ENCODE measurements at regions not wholly inside any gene's neighbourhood (a gene's known extent, or its start where the extent isn't known, plus 50 kb on each side); places are given as distances from the start of the nearest gene placed in this dataset.
A peak's percentile ranks its signal among the peaks of the same experiment; 100 is the strongest.

- no peak for DNase-seq
- no peak overlapping the region for H3K4me3 ChIP-seq
- intact Hi-C loops (cut with DNase I) = no loop called here
- H3K27ac ChIP-seq = no peak overlapping the region
- no peaks in the 10 kb centered on the region for H3K9me3 ChIP-seq
- no peak for ATAC-seq
- WGBS, 3 donors = 88 to 94% (median 93%) methylated on average over 11 of the region's 11 CpGs
- TF ChIP-seq, protein P1, sequence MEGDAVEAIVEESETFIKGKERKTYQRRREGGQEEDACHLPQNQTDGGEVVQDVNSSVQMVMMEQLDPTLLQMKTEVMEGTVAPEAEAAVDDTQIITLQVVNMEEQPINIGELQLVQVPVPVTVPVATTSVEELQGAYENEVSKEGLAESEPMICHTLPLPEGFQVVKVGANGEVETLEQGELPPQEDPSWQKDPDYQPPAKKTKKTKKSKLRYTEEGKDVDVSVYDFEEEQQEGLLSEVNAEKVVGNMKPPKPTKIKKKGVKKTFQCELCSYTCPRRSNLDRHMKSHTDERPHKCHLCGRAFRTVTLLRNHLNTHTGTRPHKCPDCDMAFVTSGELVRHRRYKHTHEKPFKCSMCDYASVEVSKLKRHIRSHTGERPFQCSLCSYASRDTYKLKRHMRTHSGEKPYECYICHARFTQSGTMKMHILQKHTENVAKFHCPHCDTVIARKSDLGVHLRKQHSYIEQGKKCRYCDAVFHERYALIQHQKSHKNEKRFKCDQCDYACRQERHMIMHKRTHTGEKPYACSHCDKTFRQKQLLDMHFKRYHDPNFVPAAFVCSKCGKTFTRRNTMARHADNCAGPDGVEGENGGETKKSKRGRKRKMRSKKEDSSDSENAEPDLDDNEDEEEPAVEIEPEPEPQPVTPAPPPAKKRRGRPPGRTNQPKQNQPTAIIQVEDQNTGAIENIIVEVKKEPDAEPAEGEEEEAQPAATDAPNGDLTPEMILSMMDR (IDR thresholded peaks at IDR 0.05) = no peak
- H3K27me3 ChIP-seq (ENCODE audit: insufficient read depth in 3 of 3, low read length in 2 of 3) = no peaks in the 10 kb centered on the region
- no peaks in the 10 kb centered on the region for H3K36me3 ChIP-seq (ENCODE audit: insufficient read depth in 1 of 2, low read depth in 1 of 2)
- peaks cover 32% of the 10 kb centered on the region for H3K4me1 ChIP-seq
These were observed 182.5 kb downstream of the ACKR3 start for GRCh38 chr2:236752096-236752495.

GRCh38 chr2:236753606-236754270 is 184.1 kb downstream of the ACKR3 start:
- H3K27ac ChIP-seq = peak overlapping the region; percentile 75
- DNase-seq (no peak), ATAC-seq (peak; percentile 86 to 95 (median 88))
- H3K4me1 ChIP-seq = peaks cover 28% of the 10 kb centered on the region
- no peaks in the 10 kb centered on the region for H3K36me3 ChIP-seq (ENCODE audit: insufficient read depth in 1 of 2, low read depth in 1 of 2)
- H3K27me3 ChIP-seq (ENCODE audit: insufficient read depth in 3 of 3, low read length in 2 of 3) = no peaks in the 10 kb centered on the region
- TF ChIP-seq, protein P1 (IDR thresholded peaks at IDR 0.05) = no peak
- H3K4me3 ChIP-seq = no peak overlapping the region
- H3K9me3 ChIP-seq = no peaks in the 10 kb centered on the region
- WGBS, 3 donors = 34 to 54% (median 39%) methylated on average over 5 of the region's 5 CpGs
- intact Hi-C loops (cut with DNase I) = no loop called here

DNA sequence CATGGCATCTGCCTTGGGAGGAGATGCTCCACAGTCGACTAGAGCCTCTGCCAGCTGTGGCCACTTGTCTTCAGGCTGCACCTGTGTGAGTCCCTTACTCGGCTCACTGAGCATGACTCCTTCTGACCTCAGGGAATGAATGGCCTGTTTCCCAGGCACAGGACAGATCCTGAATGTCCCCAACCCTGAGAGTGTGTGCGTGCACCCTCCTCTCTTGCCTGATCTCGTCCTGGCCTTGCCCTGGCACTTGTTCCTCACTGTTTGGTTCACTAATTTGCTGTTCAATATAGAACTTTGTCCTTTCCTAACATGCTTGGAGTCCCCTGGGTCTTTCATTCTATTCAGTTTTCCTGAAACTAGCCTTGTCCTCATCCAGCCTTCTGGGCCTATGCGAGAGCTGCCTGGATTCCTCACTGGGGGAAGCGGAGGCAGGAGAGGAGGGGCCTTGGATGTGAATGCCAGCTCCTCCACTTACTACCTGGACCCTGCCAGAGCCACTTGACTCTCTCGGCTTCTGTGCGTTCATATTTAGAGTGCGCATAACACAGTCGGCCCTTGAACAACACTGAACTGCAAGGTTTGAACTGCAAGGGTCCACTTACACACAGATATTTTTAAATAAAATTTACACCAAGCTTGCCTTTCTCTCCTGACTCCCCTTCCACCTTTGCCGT is 184.8 kb downstream of the ACKR3 start:
- intact Hi-C loops (cut with DNase I) = no loop called here
- ATAC-seq (peak; percentile 72 to 84 (median 77)), DNase-seq (no peak)
- H3K27ac ChIP-seq = peak overlapping the region; percentile 75
- no peak overlapping the region for H3K4me3 ChIP-seq
- peaks cover 21% of the 10 kb centered on the region for H3K4me1 ChIP-seq
- H3K27me3 ChIP-seq (ENCODE audit: insufficient read depth in 3 of 3, low read length in 2 of 3) = no peaks in the 10 kb centered on the region
- TF ChIP-seq, protein P1 (IDR thresholded peaks at IDR 0.05) = no peak
- WGBS, 3 donors = 59 to 79% (median 61%) methylated on average over 11 of the region's 11 CpGs
- no peaks in the 10 kb centered on the region for H3K36me3 ChIP-seq (ENCODE audit: insufficient read depth in 1 of 2, low read depth in 1 of 2)
- H3K9me3 ChIP-seq = no peaks in the 10 kb centered on the region

- intact Hi-C loops (cut with DNase I) = no loop called here
- ATAC-seq (no peak), DNase-seq (no peak)
- TF ChIP-seq, protein P1 (IDR thresholded peaks at IDR 0.05) = no peak
- Histone ChIP-seq H3K27ac (no peak overlapping the region), H3K36me3 (ENCODE audit: insufficient read depth in 1 of 2, low read depth in 1 of 2) (no peaks in the 10 kb centered on the region), H3K27me3 (ENCODE audit: insufficient read depth in 3 of 3, low read length in 2 of 3) (no peaks in the 10 kb centered on the region), H3K9me3 (no peaks in the 10 kb centered on the region), H3K4me1 (peaks cover 20% of the 10 kb centered on the region), H3K4me3 (no peak overlapping the region)
- 94 to 99% (median 94%) methylated on average over 5 of the region's 5 CpGs for WGBS, 3 donors
These were observed 185.7 kb downstream of the ACKR3 start for GRCh38 chr2:236755278-236755840.

Data from psoas muscle (tissue), 7 donors.